OCI-LY1 (cell line): ENCODE measurements at regions not wholly inside any gene's neighbourhood (a gene's known extent, or its start where the extent isn't known, plus 50 kb on each side); places are given as distances from the start of the nearest gene placed in this dataset.

Experiments
- CTCF ChIP-seq: fragments of 200-600 bp; sonication (generic), shearing (Covaris generic); IDR thresholded peaks from 2 replicates; pipeline ENCODE4 v1.5.1; 2017; ENCODE audit warnings: mild to moderate bottlenecking, antibody characterized with exemption, low read length, moderate library complexity, mixed read lengths
- EZH2 ChIP-seq: fragments of 200-600 bp; sonication (generic), shearing (Covaris generic); IDR thresholded peaks from 2 replicates; pipeline ENCODE4 v1.8.0; 2017; ENCODE audit warnings: borderline replicate concordance, mixed run types, mild to moderate bottlenecking, antibody characterized with exemption, low read length, moderate library complexity, mixed read lengths

- no peak for TF ChIP-seq CTCF
- no peak for TF ChIP-seq EZH2
Observed at GRCh38 chr14:31933716-31934115, 143.4 kb upstream of the ARHGAP5 start.
